Fibroblast of lung (primary cell): ENCODE measurements at regions not wholly inside any gene's neighbourhood (a gene's known extent, or its start where the extent isn't known, plus 50 kb on each side); places are given as distances from the start of the nearest gene placed in this dataset.
"Not testable (repeated sequence)": the region's sequence is repeated elsewhere in the genome, so short reads cannot be mapped to it uniquely, and the experiment has no call there.

Experiments used
- DNase-seq, 2 donors: peaks; one replicate each; pipeline versions ENCODE4 v3.0.0 to v3.0.0-alpha.2; 2010; ENCODE audit warnings: low read depth in 2 of 2
- H2AFZ ChIP-seq: 2 replicates; pipeline ENCODE4 v1.5.1; 2012; ENCODE audit warnings: low read length, control low read depth, inconsistent platforms
- H3K27ac ChIP-seq: 2 replicates; pipeline ENCODE4 v1.5.1; 2011; ENCODE audit warnings: low read length, control low read depth; ENCODE audit not compliant: insufficient read depth
- H3K27me3 ChIP-seq: 2 replicates; pipeline ENCODE4 v1.5.1; 2011; ENCODE audit warnings: mild to moderate bottlenecking, low read length; ENCODE audit not compliant: control insufficient read depth, insufficient read depth
- H3K36me3 ChIP-seq: 2 replicates; pipeline ENCODE4 v1.5.1; 2011; ENCODE audit warnings: low read length; ENCODE audit not compliant: control insufficient read depth, insufficient read depth
- H3K4me1 ChIP-seq: 2 replicates; pipeline ENCODE4 v1.5.1; 2011; ENCODE audit warnings: low read length; ENCODE audit not compliant: control insufficient read depth, insufficient read depth; ENCODE audit errors: extremely low read depth
- H3K4me2 ChIP-seq: 2 replicates; pipeline ENCODE4 v1.5.1; 2011; ENCODE audit warnings: low read length, control low read depth; ENCODE audit not compliant: insufficient read depth; ENCODE audit errors: extremely low read depth
- H3K4me3 ChIP-seq, 4 experiments: fragments of 200-600 bp in 1 of 4; sonication (generic) in 1 of 4; replicated peaks in 1 of 4; 2 replicates each; pipeline ENCODE4 v1.5.1; 2011 to 2016; ENCODE audit warnings: low read length in 4 of 4, low read depth in 3 of 4, mild to moderate bottlenecking in 3 of 4, control low read depth in 2 of 4, inconsistent platforms in 1 of 4, mixed read lengths in 1 of 4; ENCODE audit not compliant: insufficient read depth in 1 of 4; ENCODE audit errors: control extremely low read depth in 1 of 4
- H3K79me2 ChIP-seq: 2 replicates; pipeline ENCODE4 v1.5.1; 2012; ENCODE audit warnings: mild to moderate bottlenecking, low read length, inconsistent platforms; ENCODE audit not compliant: control insufficient read depth, insufficient read depth
- H3K9ac ChIP-seq: 2 replicates; pipeline ENCODE4 v1.5.1; 2011; ENCODE audit warnings: mild to moderate bottlenecking, low read length, control low read depth; ENCODE audit not compliant: insufficient read depth
- H3K9me3 ChIP-seq: 2 replicates; pipeline ENCODE4 v1.5.1; 2012; ENCODE audit warnings: low read depth, low read length; ENCODE audit not compliant: control insufficient read depth, insufficient read depth
- H4K20me1 ChIP-seq: 2 replicates; pipeline ENCODE4 v1.5.1; 2011; ENCODE audit warnings: low read length; ENCODE audit not compliant: control insufficient read depth, insufficient read depth; ENCODE audit errors: extremely low read depth
- CTCF ChIP-seq, 2 donors: IDR thresholded peaks in 1 of 2; conservative IDR thresholded peaks in 1 of 2; 1 replicate in 1 of 2; 2 replicates in 1 of 2; pipeline ENCODE4 v1.5.1; 2011 to 2012; ENCODE audit warnings: low read length in 2 of 2, control low read depth in 1 of 2, inconsistent platforms in 1 of 2, low read depth in 1 of 2, mild to moderate bottlenecking in 1 of 2
- EZH2 ChIP-seq: IDR thresholded peaks from 2 replicates; pipeline ENCODE4 v1.5.1; 2012; ENCODE audit warnings: low read length, control low read depth, mild to moderate bottlenecking; ENCODE audit errors: missing control alignments

- Histone ChIP-seq H3K27me3 (no peaks in the 10 kb centered on the region), H3K27ac (no peak overlapping the region), H3K4me3 (no peak overlapping the region), H3K36me3 (no peaks in the 10 kb centered on the region), H3K9me3 (no peaks in the 10 kb centered on the region), H3K79me2 (no peaks in the 10 kb centered on the region), H3K9ac (no peak overlapping the region), H4K20me1 (no peaks in the 10 kb centered on the region), H3K4me1 (peaks cover 3% of the 10 kb centered on the region), H2AFZ (no peak overlapping the region), H3K4me2 (no peak overlapping the region)
- no peak for DNase-seq
- no peak for TF ChIP-seq CTCF (conservative IDR thresholded peaks at IDR 0.05 in 1 of 2, IDR thresholded peaks at IDR 0.05 in 1 of 2; ENCODE audit: low read depth in 1 of 2, low read length in 2 of 2)
- no peak for TF ChIP-seq EZH2
These were observed 738.7 kb upstream of the CHAC2 start for GRCh38 chr2:53028746-53029423.

DNA sequence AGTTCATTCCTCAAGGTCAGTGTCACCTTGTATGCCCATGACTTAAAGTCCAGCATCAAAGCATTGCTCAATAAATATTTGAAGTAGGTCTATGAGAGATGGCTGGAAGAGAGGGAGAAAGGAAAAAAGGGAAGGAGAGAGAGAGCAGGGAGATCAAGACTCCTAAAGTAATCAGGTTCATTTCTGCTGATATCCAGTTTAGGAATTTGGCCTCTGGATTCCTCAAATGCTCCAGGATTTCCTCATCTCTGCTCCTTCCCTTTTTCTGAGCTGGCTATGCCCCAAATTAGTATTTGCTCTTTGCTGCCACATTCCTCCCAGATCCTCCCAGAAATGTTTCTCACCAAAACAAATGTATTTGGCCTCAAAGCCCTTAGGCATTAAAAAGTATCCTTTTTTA lies 739.4 kb upstream of the CHAC2 start:
- Histone ChIP-seq H2AFZ (no peak overlapping the region), H3K9me3 (no peaks in the 10 kb centered on the region), H3K9ac (no peak overlapping the region), H3K4me3 (no peak overlapping the region), H3K36me3 (no peaks in the 10 kb centered on the region), H3K79me2 (no peaks in the 10 kb centered on the region), H3K27me3 (no peaks in the 10 kb centered on the region), H3K4me2 (no peak overlapping the region), H4K20me1 (no peaks in the 10 kb centered on the region), H3K4me1 (peaks cover 3% of the 10 kb centered on the region), H3K27ac (no peak overlapping the region)
- TF ChIP-seq EZH2 (no peak), CTCF (conservative IDR thresholded peaks at IDR 0.05 in 1 of 2, IDR thresholded peaks at IDR 0.05 in 1 of 2; ENCODE audit: low read depth in 1 of 2, low read length in 2 of 2) (no peak)
- peak; percentile 13 to 75 for DNase-seq

DNA sequence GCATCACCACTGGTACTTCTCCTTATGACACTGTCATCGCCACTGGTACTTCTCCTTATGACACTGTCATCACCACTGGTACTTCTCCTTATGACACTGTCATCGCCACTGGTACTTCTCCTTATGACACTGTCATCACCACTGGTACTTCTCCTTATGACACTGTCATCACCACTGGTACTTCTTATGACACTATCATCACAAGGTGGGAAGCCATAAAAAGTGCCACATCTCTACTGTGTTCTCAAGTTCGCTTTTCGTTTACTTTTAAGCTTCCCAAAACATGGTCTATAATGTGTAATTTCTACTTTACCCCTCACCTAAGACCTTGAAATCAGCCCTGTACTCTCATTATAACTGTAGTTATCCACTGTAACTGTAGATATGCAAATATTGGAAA lies 745.4 kb upstream of the CHAC2 start:
- H3K79me2 ChIP-seq, H3K9ac ChIP-seq: not testable (repeated sequence)

More for the DNA sequence above, 745.4 kb upstream of the CHAC2 start:
- H3K27me3 ChIP-seq, H3K4me2 ChIP-seq, H3K27ac ChIP-seq, H2AFZ ChIP-seq, DNase-seq, H4K20me1 ChIP-seq, H3K4me1 ChIP-seq, H3K9me3 ChIP-seq, H3K4me3 ChIP-seq, H3K36me3 ChIP-seq: not testable (repeated sequence)
